Myocyte (in vitro differentiated cells): ENCODE measurements at regions not wholly inside any gene's neighbourhood (a gene's known extent, or its start where the extent isn't known, plus 50 kb on each side); places are given as distances from the start of the nearest gene placed in this dataset.
"Not testable (repeated sequence)": the region's sequence is repeated elsewhere in the genome, so short reads cannot be mapped to it uniquely, and the experiment has no call there.

Experiments
- DNase-seq: peaks from one replicate; pipeline ENCODE4 v3.0.0-alpha.2; 2012; ENCODE audit warnings: low read depth

DNA sequence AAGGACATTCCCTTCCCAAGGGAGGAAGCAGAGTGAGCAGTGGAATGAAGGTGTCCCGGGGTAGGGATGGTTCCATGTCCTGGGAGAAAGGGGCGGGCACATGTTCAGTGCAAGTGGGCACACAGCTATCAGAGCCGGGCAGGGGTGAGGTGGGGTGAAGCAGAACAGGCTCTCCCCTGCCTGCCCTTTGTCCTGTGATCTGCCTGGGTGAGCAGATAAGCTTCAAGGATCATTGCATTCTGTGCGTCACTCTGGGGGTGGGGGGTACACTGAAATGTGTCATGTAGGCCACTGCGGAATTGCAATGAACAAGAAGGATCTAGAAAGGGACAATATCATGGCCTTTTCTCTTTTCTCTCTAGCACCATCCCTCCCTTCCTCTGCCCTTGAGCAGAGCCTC lies 61.7 kb upstream of the SHB start:
- no peak for DNase-seq

DNA sequence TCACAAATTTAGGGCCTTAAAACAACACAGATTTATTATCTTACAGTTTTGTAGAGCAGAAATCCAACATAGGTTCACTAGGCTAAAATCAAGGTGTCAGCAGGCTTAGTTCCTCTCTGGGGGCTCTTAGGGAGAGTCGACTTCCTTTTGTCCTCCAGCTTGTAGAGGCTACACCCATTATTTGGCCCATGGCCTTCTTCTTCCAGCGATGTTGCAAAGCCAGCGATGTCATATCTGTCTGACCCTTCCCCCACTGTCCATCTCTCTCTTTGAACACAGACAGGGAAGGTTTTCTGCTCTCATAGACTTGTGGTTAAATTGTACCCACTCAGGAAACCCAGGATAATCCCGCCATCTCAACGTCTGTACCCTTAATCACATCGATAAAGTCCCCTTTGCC lies 60.3 kb upstream of the SHB start:
- no peak for DNase-seq

GRCh38 chr9:38128752-38129270 lies 59.8 kb upstream of the SHB start:
- no peak for DNase-seq

- peak; percentile 58 for DNase-seq
Observed at GRCh38 chr9:38127271-38127839, 58.3 kb upstream of the SHB start.

DNA sequence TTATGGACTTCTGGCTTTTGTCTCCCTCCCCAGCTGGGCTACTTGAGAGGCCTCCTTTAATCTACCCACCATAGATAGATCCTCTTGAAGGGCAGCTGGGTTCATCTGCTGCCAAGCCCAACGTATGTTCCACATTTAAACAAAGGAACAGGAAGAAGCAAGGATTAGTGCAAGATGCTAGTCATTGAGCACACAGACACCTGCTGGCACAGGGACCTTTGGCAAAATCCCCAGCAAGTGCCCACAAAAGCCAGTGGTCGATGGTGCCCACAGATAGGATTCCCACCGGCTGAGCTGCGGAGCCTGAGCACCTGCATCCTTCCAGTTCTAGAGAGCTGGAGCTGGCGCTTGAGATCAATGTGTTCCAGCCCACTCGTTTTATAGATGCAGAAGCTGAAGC lies 57.7 kb upstream of the SHB start:
- DNase-seq, result peak; percentile 35

DNA sequence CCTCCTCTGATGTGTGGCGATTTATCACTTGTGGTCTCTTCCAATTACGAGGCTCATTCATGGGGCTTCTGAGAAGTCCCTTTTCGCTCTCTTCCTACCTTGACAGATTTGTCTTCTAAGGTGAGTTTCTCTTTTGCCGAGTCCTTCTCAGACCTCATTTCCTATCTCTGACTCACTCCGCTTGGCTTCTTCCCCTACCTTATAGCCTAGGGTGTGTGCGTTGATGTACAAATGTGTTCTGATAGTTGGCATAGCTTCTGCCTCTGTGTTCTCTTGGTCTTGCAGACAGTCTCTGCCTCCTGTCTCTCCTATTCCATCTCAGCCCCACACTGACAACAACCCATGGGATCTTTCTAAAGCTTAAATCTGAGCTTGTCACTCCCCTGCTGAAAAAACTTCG lies 56.9 kb upstream of the SHB start:
- no peak for DNase-seq

- DNase-seq, result not testable (repeated sequence)
Observed at GRCh38 chr9:38123359-38123758, 54.3 kb upstream of the SHB start.

DNA sequence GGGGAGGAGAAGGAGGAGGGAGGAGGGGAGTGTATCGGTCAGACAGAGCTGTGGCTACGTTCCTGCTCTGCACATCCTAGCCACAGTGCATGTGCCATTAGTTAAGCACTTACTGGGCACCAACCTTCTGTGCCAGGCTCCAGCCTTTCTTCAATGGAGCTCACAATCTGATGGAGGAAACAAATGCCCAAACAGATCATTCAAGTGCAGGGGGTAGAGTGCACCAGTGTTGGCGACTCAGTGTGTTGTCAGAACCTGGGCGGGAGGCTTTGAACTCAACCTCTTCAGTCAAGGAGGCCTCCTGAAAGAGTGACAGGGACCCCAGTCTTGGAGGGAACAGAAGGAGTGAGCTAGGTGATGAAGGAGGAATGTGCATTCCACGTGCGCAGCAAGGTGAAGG lies 51.9 kb upstream of the SHB start:
- DNase-seq, result no peak

GRCh38 chr9:38119560-38120236 lies 50.7 kb upstream of the SHB start:
- DNase-seq, result no peak

DNA sequence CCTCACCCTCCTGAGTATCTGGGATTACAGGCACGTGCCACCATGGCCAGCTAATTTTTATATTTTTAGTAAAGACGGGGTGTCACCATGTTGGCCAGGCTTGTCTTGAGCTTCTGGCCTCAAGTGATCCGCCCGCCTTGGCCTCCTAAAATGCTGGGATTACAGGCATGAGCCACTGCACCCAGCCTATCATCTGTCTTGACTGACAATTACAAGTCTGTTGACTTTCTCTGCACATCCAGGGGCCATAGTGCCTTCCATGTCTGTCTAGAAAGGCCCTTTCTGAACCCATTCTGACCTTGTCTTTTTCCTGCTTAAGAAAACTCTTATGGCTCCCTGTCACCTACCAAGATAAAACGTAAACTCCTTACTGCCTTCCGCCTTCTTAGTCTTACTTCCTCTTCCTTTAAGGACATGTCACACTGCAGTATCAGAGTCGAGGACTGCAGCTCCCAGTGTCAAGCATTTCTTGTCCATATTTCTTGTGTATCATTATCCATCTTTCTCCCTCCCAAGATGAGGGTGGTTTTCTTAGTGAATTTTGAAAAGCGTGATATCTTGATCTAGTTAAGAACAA lies 49.9 kb upstream of the SHB start:
- no peak for DNase-seq
